Heart right ventricle (tissue), 16 donors: ENCODE measurements at regions not wholly inside any gene's neighbourhood (a gene's known extent, or its start where the extent isn't known, plus 50 kb on each side); places are given as distances from the start of the nearest gene placed in this dataset.

Experiments
- ATAC-seq, 8 donors: fragments of 200-7000 bp; cut with Tn5 transposase; one replicate each; pipeline ENCODE4 v1.9.1; 2020; ENCODE audit warnings: mild to moderate bottlenecking in 8 of 8, moderate library complexity in 8 of 8, moderate number of reproducible peaks in 1 of 8
- DNase-seq, 2 donors: peaks; one replicate each; pipeline ENCODE4 v3.0.0-alpha.2; 2020
- H3K27ac ChIP-seq, 10 donors: fragments of 200-600 bp; sonication (generic) in 2 of 10; one replicate each; pipeline versions ENCODE4 v1.5.0 to v1.8.0; 2020 to 2022; ENCODE audit warnings: mild to moderate bottlenecking in 3 of 10
- H3K27me3 ChIP-seq, 7 donors: fragments of 200-600 bp; one replicate each; pipeline ENCODE4 v1.8.0; 2021 to 2022; ENCODE audit warnings: mild to moderate bottlenecking in 2 of 7
- H3K36me3 ChIP-seq, 9 donors: fragments of 200-600 bp; sonication (generic) in 1 of 9; one replicate each; pipeline versions ENCODE4 v1.5.0 to v1.8.0; 2020 to 2022; ENCODE audit warnings: mild to moderate bottlenecking in 2 of 9
- H3K4me1 ChIP-seq, 9 donors: fragments of 200-600 bp; sonication (generic) in 1 of 9; one replicate each; pipeline versions ENCODE4 v1.5.0 to v1.8.0; 2020 to 2022; ENCODE audit warnings: mild to moderate bottlenecking in 4 of 9
- H3K4me3 ChIP-seq, 10 donors: fragments of 200-600 bp; sonication (generic) in 2 of 10; one replicate each; pipeline versions ENCODE4 v1.5.0 to v1.8.0; 2020 to 2022; ENCODE audit warnings: mild to moderate bottlenecking in 7 of 10, moderate library complexity in 2 of 10
- H3K9me3 ChIP-seq, 11 donors: fragments of 200-600 bp in 10 of 11; sonication (generic) in 2 of 11; one replicate each; pipeline versions ENCODE4 v1.5.0 to v1.8.0; 2013 to 2022; ENCODE audit warnings: mild to moderate bottlenecking in 2 of 11, control low read depth in 1 of 11, moderate library complexity in 1 of 11
- CTCF ChIP-seq, 9 donors: fragments of 200-600 bp; sonication (generic) in 2 of 9; IDR thresholded peaks; one replicate each; pipeline versions ENCODE4 v1.5.0 to v1.8.0; 2021 to 2022; ENCODE audit warnings: antibody characterized with exemption in 9 of 9, mild to moderate bottlenecking in 5 of 9, moderate library complexity in 1 of 9
- WGBS, 2 donors: extraction: QIAGEN DNeasy Blood & Tissue Kit; methylation state at CpG; one replicate each; pipeline ENCODE4 v1.1.7; 2013; ENCODE audit warnings: inconsistent platforms in 1 of 2; 5-methylcytosine and 5-hydroxymethylcytosine counted together
- intact Hi-C, 10 donors: fragments of 100-400 bp; cut with DNase I; formaldehyde crosslinking; loops; one replicate each; pipeline versions ENCODE4 v1.11.1 to v1.14.2; 2022
- donor health status: Arrhythmogenic right ventricular cardiomyopathy.
- donor health status: ischemic (EF 13 %, LVEDD 7.1; RV severe dilation, severe dysfunction).
- donor health status: healthy with polysubstance abuse.
- donor health status: DM: no; HTN: yes; CAD: no.
- donor health status: DM: no; HTN: no; CAD: no.
- donor health status: ischemic (EF 25% LVEDD 6.9; RV normal size, moderate dysfunction).
- donor health status: ischemic (EF 25% LVEDD 5.7; RV mildly dilated, moderate dysfunction).
- donor health status: healthy.
- donor health status: DM: yes; HTN: yes; CAD: no.
- donor health status: Ischemic cardiomyopathy.
- donor health status: ischemic (EF 35%, LVEDD 5.7; RV mildly dilated, moderate dysfunction).
- donor health status: nonischemic (EF 11% LVEDD 7.7; RV severe dilation, severe dysfunction).
- donor health status: DM: yes; HTN: yes; CAD: no.
- donor health status: PGD.
- donor health status: ischemic (EF 29% LVEDD 5.4; RV normal size, mild dysfunction).
- donor health status: nonischemic (EF 23%, LVEDD 6.1; RV moderate dilation, normal function).

- WGBS, 2 donors = 69 to 75% methylated on average over 6 of the region's 6 CpGs
- no peaks in the 10 kb centered on the region for H3K27me3 ChIP-seq
- TF ChIP-seq CTCF (IDR thresholded peaks at IDR 0.05) = no peak
- no peak overlapping the region for H3K4me3 ChIP-seq
- ATAC-seq = no peak
- DNase-seq = no peak
- H3K36me3 ChIP-seq = no peaks in the 10 kb centered on the region
- intact Hi-C loops = no loop called here
- no peaks in the 10 kb centered on the region for H3K4me1 ChIP-seq
- no peak overlapping the region for H3K27ac ChIP-seq
- H3K9me3 ChIP-seq = peaks cover 0 to under 1% (median 0%) of the 10 kb centered on the region in 11 donors
Measured at GRCh38 chr11:42802201-42802899, 509.4 kb upstream of the API5 start.

GRCh38 chr11:42806191-42806590 is 505.6 kb upstream of the API5 start:
- ATAC-seq = no peak
- no peak for TF ChIP-seq CTCF (IDR thresholded peaks at IDR 0.05)
- no peak overlapping the region for H3K4me3 ChIP-seq
- H3K4me1 ChIP-seq = no peaks in the 10 kb centered on the region
- H3K36me3 ChIP-seq = no peaks in the 10 kb centered on the region
- no peak overlapping the region for H3K27ac ChIP-seq
- 47 to 54% methylated on average over 2 of the region's 2 CpGs for WGBS, 2 donors
- intact Hi-C loops = no loop called here
- DNase-seq = no peak
- no peaks in the 10 kb centered on the region for H3K27me3 ChIP-seq
- H3K9me3 ChIP-seq = no peaks in the 10 kb centered on the region

- H3K4me1 ChIP-seq = no peaks in the 10 kb centered on the region
- no peaks in the 10 kb centered on the region for H3K36me3 ChIP-seq
- DNase-seq (no peak), ATAC-seq (no peak)
- no peaks in the 10 kb centered on the region for H3K27me3 ChIP-seq
- WGBS, 2 donors = 59 to 60% methylated on average over 1 of the region's 1 CpG
- no peak overlapping the region for H3K4me3 ChIP-seq
- H3K27ac ChIP-seq = no peak overlapping the region
- TF ChIP-seq CTCF (IDR thresholded peaks at IDR 0.05) = no peak
- intact Hi-C loops = no loop called here
- no peaks in the 10 kb centered on the region for H3K9me3 ChIP-seq
Measured at GRCh38 chr11:42812361-42812760, 499.4 kb upstream of the API5 start.

- ATAC-seq (no peak), DNase-seq (no peak)
- 69 to 72% methylated on average over 2 of the region's 2 CpGs for WGBS, 2 donors
- TF ChIP-seq CTCF (IDR thresholded peaks at IDR 0.05) = no peak
- Histone ChIP-seq H3K4me1 (no peaks in the 10 kb centered on the region), H3K4me3 (no peak overlapping the region), H3K27ac (no peak overlapping the region), H3K9me3 (no peaks in the 10 kb centered on the region), H3K36me3 (no peaks in the 10 kb centered on the region), H3K27me3 (no peaks in the 10 kb centered on the region)
- intact Hi-C loops = no loop called here
Measured at GRCh38 chr11:42812960-42813359, 498.8 kb upstream of the API5 start.
